Ramos (cell line): ENCODE measurements at regions not wholly inside any gene's neighbourhood (a gene's known extent, or its start where the extent isn't known, plus 50 kb on each side); places are given as distances from the start of the nearest gene placed in this dataset.
"Not testable (repeated sequence)": the region's sequence is repeated elsewhere in the genome, so short reads cannot be mapped to it uniquely, and the experiment has no call there.

Source experiments
- in situ Hi-C: fragments of 300-500 bp; cut with MboI; formaldehyde crosslinking; loops from one replicate; pipeline ENCODE4 v1.14.3; 2022; ENCODE audit warnings: low sequenced_read_pairs; ENCODE audit not compliant: unreplicated experiment

GRCh38 chr1:4256351-4256750 lies 356.3 kb upstream of the C1orf174 start:
- in situ Hi-C loops, result no loop called here

GRCh38 chr1:4258146-4258777 lies 358.2 kb upstream of the C1orf174 start:
- in situ Hi-C loops, result not testable (repeated sequence)

- in situ Hi-C loops, result no loop called here
Measured at GRCh38 chr1:4261327-4261726, 361.3 kb upstream of the C1orf174 start.

GRCh38 chr1:4262665-4263064 lies 362.6 kb upstream of the C1orf174 start:
- in situ Hi-C loops, result no loop called here

GRCh38 chr1:4263699-4264098 lies 363.6 kb upstream of the C1orf174 start:
- in situ Hi-C loops, result no loop called here

- in situ Hi-C loops, result no loop called here
Measured at GRCh38 chr1:4265836-4266235, 365.8 kb upstream of the C1orf174 start.

GRCh38 chr1:4267381-4268261 lies 367.5 kb upstream of the C1orf174 start:
- in situ Hi-C loops, result no loop called here

GRCh38 chr1:4268262-4268888 lies 368.3 kb upstream of the C1orf174 start:
- in situ Hi-C loops, result no loop called here

GRCh38 chr1:4268889-4269284 lies 368.8 kb upstream of the C1orf174 start:
- in situ Hi-C loops, result no loop called here

GRCh38 chr1:4269330-4269729 lies 369.3 kb upstream of the C1orf174 start:
- in situ Hi-C loops, result no loop called here

- in situ Hi-C loops, result no loop called here
Measured at GRCh38 chr1:4269952-4270570, 370.0 kb upstream of the C1orf174 start.

- in situ Hi-C loops, result no loop called here
Measured at GRCh38 chr1:4270651-4271337, 370.7 kb upstream of the C1orf174 start.

- in situ Hi-C loops, result no loop called here
Measured at GRCh38 chr1:4271338-4271998, 371.4 kb upstream of the C1orf174 start.

GRCh38 chr1:4272568-4272967 lies 372.5 kb upstream of the C1orf174 start:
- in situ Hi-C loops, result no loop called here

GRCh38 chr1:4273243-4273642 lies 373.2 kb upstream of the C1orf174 start:
- in situ Hi-C loops, result no loop called here

GRCh38 chr1:4273747-4274146 lies 373.7 kb upstream of the C1orf174 start:
- in situ Hi-C loops, result no loop called here

GRCh38 chr1:4275083-4275482 lies 375.0 kb upstream of the C1orf174 start:
- in situ Hi-C loops, result no loop called here

GRCh38 chr1:4276238-4276637 lies 376.2 kb upstream of the C1orf174 start:
- in situ Hi-C loops, result no loop called here

- in situ Hi-C loops, result no loop called here
Measured at GRCh38 chr1:4277598-4277997, 376.8 kb upstream of the AJAP1 start.

- in situ Hi-C loops, result no loop called here
Measured at GRCh38 chr1:4284976-4285375, 369.4 kb upstream of the AJAP1 start.
